ENCODE measurements at regions not wholly inside any gene's neighbourhood (a gene's known extent, or its start where the extent isn't known, plus 50 kb on each side); places are given as distances from the start of the nearest gene placed in this dataset.
"Not testable (repeated sequence)": the region's sequence is repeated elsewhere in the genome, so short reads cannot be mapped to it uniquely, and the experiment has no call there.

GRCh38 chr7:46927131-46927810, 654.6 kb downstream of the TNS3 start:
- Mint-ChIP-seq H3K36me3 (ENCODE audit: low read depth) (no peaks in the 10 kb centered on the region), H3K4me3 (no peak overlapping the region), H3K9me3 (peaks cover 9% of the 10 kb centered on the region), H3K27me3 (ENCODE audit: low read depth) (no peaks in the 10 kb centered on the region), H3K27ac (no peak overlapping the region), H3K4me1 (peaks cover 8% of the 10 kb centered on the region)
- no peak for TF ChIP-seq CTCF (IDR thresholded peaks at IDR 0.05; ENCODE audit: unreplicated experiment in 3 of 3)

- Mint-ChIP-seq H3K4me1 (no peaks in the 10 kb centered on the region), H3K9me3 (peaks cover 8% of the 10 kb centered on the region), H3K27ac (no peak overlapping the region), H3K36me3 (ENCODE audit: low read depth) (no peaks in the 10 kb centered on the region), H3K4me3 (no peak overlapping the region), H3K27me3 (ENCODE audit: low read depth) (peaks cover 1% of the 10 kb centered on the region)
- no peak for TF ChIP-seq CTCF (IDR thresholded peaks at IDR 0.05; ENCODE audit: unreplicated experiment in 3 of 3)
Measured at GRCh38 chr7:46916581-46916980, 665.3 kb downstream of the TNS3 start.

DNA sequence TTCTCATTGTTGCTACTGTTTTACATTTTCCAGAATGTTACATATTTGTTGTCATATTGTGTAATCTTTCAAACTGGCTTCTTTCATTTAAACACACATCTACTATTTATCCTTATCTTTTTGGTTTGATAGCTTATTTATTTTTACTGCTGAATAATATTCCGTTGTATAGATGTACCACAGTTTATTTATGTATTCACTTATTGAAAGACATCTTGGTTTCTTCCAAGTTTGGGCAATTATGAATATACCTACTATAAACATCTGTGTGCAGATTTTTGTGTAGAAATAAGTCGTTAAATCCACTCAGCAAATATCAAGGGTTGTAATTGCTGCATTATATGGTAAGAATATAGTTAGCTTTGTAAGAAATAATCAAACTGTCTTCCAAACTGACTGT, 669.2 kb downstream of the TNS3 start:
- Mint-ChIP-seq H3K4me3 (no peak overlapping the region), H3K9me3 (peaks cover 12% of the 10 kb centered on the region), H3K27ac (no peak overlapping the region), H3K4me1 (no peaks in the 10 kb centered on the region), H3K27me3 (ENCODE audit: low read depth) (peaks cover 4% of the 10 kb centered on the region), H3K36me3 (ENCODE audit: low read depth) (no peaks in the 10 kb centered on the region)
- no peak for TF ChIP-seq CTCF (IDR thresholded peaks at IDR 0.05; ENCODE audit: unreplicated experiment in 3 of 3)

- Mint-ChIP-seq H3K9me3 (peaks cover 12% of the 10 kb centered on the region), H3K27ac (no peak overlapping the region), H3K36me3 (ENCODE audit: low read depth) (no peaks in the 10 kb centered on the region)
Measured at GRCh38 chr7:46909601-46910051, 672.3 kb downstream of the TNS3 start.

GRCh38 chr7:46908770-46909169, 673.1 kb downstream of the TNS3 start:
- no peak for TF ChIP-seq CTCF (IDR thresholded peaks at IDR 0.05; ENCODE audit: unreplicated experiment in 3 of 3)
- H3K27me3 Mint-ChIP-seq (ENCODE audit: low read depth), result peaks cover 4% of the 10 kb centered on the region

More at GRCh38 chr7:46909601-46910051, 672.3 kb downstream of the TNS3 start:
- TF ChIP-seq CTCF (IDR thresholded peaks at IDR 0.05; ENCODE audit: unreplicated experiment in 3 of 3), result no peak
- Mint-ChIP-seq H3K4me3 (no peak overlapping the region), H3K27me3 (ENCODE audit: low read depth) (peaks cover 4% of the 10 kb centered on the region), H3K4me1 (no peaks in the 10 kb centered on the region)

DNA sequence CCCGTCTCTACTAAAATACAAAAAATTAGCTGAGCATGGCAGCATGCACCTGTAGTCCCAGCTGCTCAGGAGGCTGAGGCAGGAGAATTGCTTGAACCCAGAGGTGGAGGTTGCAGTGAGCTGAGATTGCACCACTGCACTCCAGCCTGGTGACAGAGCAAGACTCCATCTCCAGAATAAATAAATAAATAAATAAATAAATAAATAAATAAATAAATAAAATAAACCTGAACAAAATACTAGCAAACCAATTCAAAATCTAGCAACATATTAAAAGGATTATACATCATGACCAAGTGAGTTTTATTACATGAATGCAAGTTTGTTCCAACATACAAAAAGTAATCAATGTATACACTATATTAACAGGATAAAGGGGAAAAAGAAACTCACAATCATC, 677.4 kb downstream of the TNS3 start:
- not testable (repeated sequence) for H3K4me1 Mint-ChIP-seq; H3K4me3 Mint-ChIP-seq; H3K27ac Mint-ChIP-seq; H3K36me3 Mint-ChIP-seq (ENCODE audit: low read depth); H3K27me3 Mint-ChIP-seq (ENCODE audit: low read depth)
- peaks cover 17% of the 10 kb centered on the region for H3K9me3 Mint-ChIP-seq

More at GRCh38 chr7:46908770-46909169, 673.1 kb downstream of the TNS3 start:
- Mint-ChIP-seq H3K36me3 (ENCODE audit: low read depth) (no peaks in the 10 kb centered on the region), H3K27ac (no peak overlapping the region), H3K4me1 (no peaks in the 10 kb centered on the region), H3K4me3 (no peak overlapping the region), H3K9me3 (peaks cover 12% of the 10 kb centered on the region)

All from nephron (organoid).